ENCODE measurements at regions not wholly inside any gene's neighbourhood (a gene's known extent, or its start where the extent isn't known, plus 50 kb on each side); places are given as distances from the start of the nearest gene placed in this dataset.

GRCh38 chr4:66404141-66404540, 733.9 kb upstream of the EPHA5 start:
- TF ChIP-seq ZNF274 (IDR thresholded peaks at IDR 0.05; ENCODE audit: low read depth, low read length) (no peak), SUZ12 (IDR thresholded peaks at IDR 0.05; ENCODE audit: extremely low read depth, insufficient read depth, insufficient read length) (no peak), YY1 (IDR thresholded peaks at IDR 0.05; ENCODE audit: insufficient read depth, insufficient read length) (no peak)

Measured in NT2/D1 (cell line).